Inferior parietal cortex (tissue), 1 donor: ENCODE measurements at regions not wholly inside any gene's neighbourhood (a gene's known extent, or its start where the extent isn't known, plus 50 kb on each side); places are given as distances from the start of the nearest gene placed in this dataset.

Experiments used
- DNase-seq: peaks from one replicate; pipeline ENCODE4 v3.0.0-alpha.2; 2016; ENCODE audit errors: extremely low spot score

- DNase-seq = no peak
Observed at GRCh38 chr7:11895337-11895736, 63.3 kb upstream of the THSD7A start.

- DNase-seq = no peak
Observed at GRCh38 chr7:11896663-11897062, 64.7 kb upstream of the THSD7A start.

GRCh38 chr7:11899247-11899646, 67.2 kb upstream of the THSD7A start:
- DNase-seq = no peak

GRCh38 chr7:11910253-11910652, 78.3 kb upstream of the THSD7A start:
- DNase-seq = no peak

GRCh38 chr7:11911900-11912299, 79.9 kb upstream of the THSD7A start:
- no peak for DNase-seq

- DNase-seq = no peak
Observed at GRCh38 chr7:11914645-11915044, 82.6 kb upstream of the THSD7A start.

GRCh38 chr7:11923376-11923930, 91.5 kb upstream of the THSD7A start:
- DNase-seq = no peak

- no peak for DNase-seq
Observed at GRCh38 chr7:11931307-11931706, 99.3 kb upstream of the THSD7A start.

GRCh38 chr7:11934796-11935195, 102.8 kb upstream of the THSD7A start:
- no peak for DNase-seq

- no peak for DNase-seq
Observed at GRCh38 chr7:11935905-11936304, 103.9 kb upstream of the THSD7A start.

GRCh38 chr7:11946794-11947193, 114.8 kb upstream of the THSD7A start:
- no peak for DNase-seq

- no peak for DNase-seq
Observed at GRCh38 chr7:11950281-11950680, 118.3 kb upstream of the THSD7A start.

- DNase-seq = no peak
Observed at GRCh38 chr7:11950942-11951341, 118.9 kb upstream of the THSD7A start.

GRCh38 chr7:11951909-11952308, 119.9 kb upstream of the THSD7A start:
- no peak for DNase-seq

GRCh38 chr7:11952972-11953371, 121.0 kb upstream of the THSD7A start:
- no peak for DNase-seq

GRCh38 chr7:11956991-11957390, 125.0 kb upstream of the THSD7A start:
- no peak for DNase-seq

- no peak for DNase-seq
Observed at GRCh38 chr7:11957956-11958355, 126.0 kb upstream of the THSD7A start.

- DNase-seq = no peak
Observed at GRCh38 chr7:11959121-11959520, 127.1 kb upstream of the THSD7A start.

- no peak for DNase-seq
Observed at GRCh38 chr7:11960621-11961020, 128.6 kb upstream of the THSD7A start.

GRCh38 chr7:11969643-11970042, 137.6 kb upstream of the THSD7A start:
- no peak for DNase-seq

- DNase-seq = no peak
Observed at GRCh38 chr7:11970132-11970531, 138.1 kb upstream of the THSD7A start.

GRCh38 chr7:11985376-11985775, 153.4 kb upstream of the THSD7A start:
- no peak for DNase-seq

- DNase-seq = no peak
Observed at GRCh38 chr7:11985971-11986370, 154.0 kb upstream of the THSD7A start.

- no peak for DNase-seq
Observed at GRCh38 chr7:11988186-11988585, 156.2 kb upstream of the THSD7A start.

- no peak for DNase-seq
Observed at GRCh38 chr7:12002428-12002827, 170.4 kb upstream of the THSD7A start.
